Activated CD4-positive, alpha-beta T cell treated with anti-CD3 and anti-CD28 coated beads, Interleukin-2, amount 50 U/mL, for 24 hours (primary cell): ENCODE measurements at regions not wholly inside any gene's neighbourhood (a gene's known extent, or its start where the extent isn't known, plus 50 kb on each side); places are given as distances from the start of the nearest gene placed in this dataset.

Experiments used
- DNase-seq, 2 donors: peaks; one replicate each; pipeline ENCODE4 v3.0.0-alpha.2; 2020; ENCODE audit warnings: low read depth in 1 of 2, low spot score in 1 of 2

- DNase-seq: no peak
Observed at GRCh38 chr20:36104244-36104643, 50.3 kb upstream of the EPB41L1 start.
